CD4-positive, alpha-beta T cell treated with Interleukin-4 for 1 hour (primary cell): ENCODE measurements at regions not wholly inside any gene's neighbourhood (a gene's known extent, or its start where the extent isn't known, plus 50 kb on each side); places are given as distances from the start of the nearest gene placed in this dataset.

ENCODE experiments used
- DNase-seq, 2 donors: peaks; one replicate each; pipeline ENCODE4 v3.0.0-alpha.2; 2020 to 2022

GRCh38 chr3:157573780-157574378 lies 70.7 kb upstream of the VEPH1 start:
- DNase-seq, result no peak

- DNase-seq, result no peak
Measured at GRCh38 chr3:157573281-157573680, 70.1 kb upstream of the VEPH1 start.

GRCh38 chr3:157572559-157573270 lies 69.5 kb upstream of the VEPH1 start:
- DNase-seq, result peak in 1 of 2 donors; percentile 26

DNA sequence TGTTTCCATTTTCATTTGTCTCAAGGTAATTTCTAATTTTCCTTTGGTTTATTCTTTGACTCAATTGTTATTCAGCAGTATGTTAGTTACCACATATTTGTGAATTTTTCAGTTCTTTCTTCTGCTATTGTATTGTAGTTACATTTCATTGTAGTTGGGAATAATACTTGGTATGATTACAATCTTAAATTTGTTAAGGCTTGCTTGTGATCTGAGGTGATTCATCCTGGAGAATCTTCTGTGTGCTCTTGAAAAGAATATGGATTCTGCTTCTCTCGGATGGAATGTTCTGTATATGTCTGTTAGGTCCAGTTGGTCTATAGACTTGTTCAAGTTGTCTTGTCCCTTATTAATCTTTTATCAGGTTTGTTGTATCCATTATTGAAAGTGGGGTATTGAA lies 63.4 kb upstream of the VEPH1 start:
- no peak for DNase-seq

DNA sequence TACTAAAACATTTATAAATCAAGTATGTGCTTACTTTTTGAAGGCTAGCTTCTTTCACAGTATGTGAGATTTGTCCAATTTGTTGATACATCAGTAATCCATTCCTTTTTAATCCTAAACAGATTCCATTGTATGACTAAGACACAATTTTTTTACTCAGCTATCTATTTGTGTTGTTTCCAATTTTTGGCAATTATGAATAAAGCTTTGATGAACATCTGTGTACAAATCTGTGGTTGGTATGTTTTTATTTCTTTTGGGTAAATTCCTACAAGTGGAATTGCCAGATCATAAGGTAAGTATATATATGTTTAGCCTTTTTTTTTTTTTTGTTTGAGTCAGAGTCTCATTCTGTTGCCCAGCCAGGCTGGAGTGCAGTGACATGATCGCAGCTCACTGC lies 56.2 kb upstream of the VEPH1 start:
- no peak for DNase-seq
